HCT116 (cell line): ENCODE measurements at regions not wholly inside any gene's neighbourhood (a gene's known extent, or its start where the extent isn't known, plus 50 kb on each side); places are given as distances from the start of the nearest gene placed in this dataset.

Source experiments
- ATAC-seq: fragments of 200-7000 bp; cut with Tn5 transposase; 2 replicates; pipeline ENCODE4 v1.9.1; 2020; ENCODE audit warnings: mild to moderate bottlenecking, moderate library complexity
- BruUV-seq: library from RNA; stranded (reverse); fragments of 400-500 nt; replicated peaks from 2 replicates; lab custom pipeline; 2021; lab: Mats Ljungman, UMichigan
- CTCF ChIA-PET: fragments of 300-600 bp; sonication (Branson Sonifier 250); formaldehyde crosslinking; loops from one replicate; lab custom pipeline; 2021; ENCODE audit warnings: antibody characterized with exemption; lab: Charles Lee
- POLR2A ChIA-PET: fragments of 300-600, 350-600 bp; sonication (Branson Sonifier 250); formaldehyde crosslinking; loops from one replicate; lab custom pipeline; 2021; ENCODE audit warnings: antibody characterized with exemption; lab: Charles Lee
- RAD21 ChIA-PET, 2 experiments: fragments of 300-600 bp; sonication (Branson Sonifier 250); formaldehyde crosslinking; loops; one replicate each; lab custom pipeline; 2023; ENCODE audit warnings: low total read pairs in 2 of 2; ENCODE audit not compliant: uncharacterized antibody in 2 of 2, unreplicated experiment in 2 of 2, low non-redundant PET in 1 of 2; lab: Charles Lee
- DNase-seq: peaks from one replicate; pipeline ENCODE4 v3.0.0-alpha.2; 2010; ENCODE audit warnings: low read depth, low spot score
- H2AFZ ChIP-seq: fragments of 200-600 bp; shearing (Covaris generic), sonication (generic); 2 replicates; pipeline ENCODE4 v1.6.1; 2017; ENCODE audit warnings: low read depth, mixed run types, mixed read lengths, antibody characterized with exemption, low read length; ENCODE audit not compliant: poor library complexity, severe bottlenecking
- H3K27ac ChIP-seq: 2 replicates; pipeline ENCODE4 v1.5.1; 2012; ENCODE audit warnings: low read depth, low read length
- H3K27me3 ChIP-seq: fragments of 200-600 bp; sonication (generic); 2 replicates; pipeline ENCODE4 v1.6.1; 2016; ENCODE audit warnings: mixed run types, low read length, mixed read lengths; ENCODE audit not compliant: insufficient read depth
- H3K36me3 ChIP-seq, 2 experiments: fragments of 200-500 bp in 1 of 2; fragments of 200-600 bp in 1 of 2; sonication (Bioruptor generic) in 1 of 2; sonication (generic) in 1 of 2; 2 replicates each; pipeline versions ENCODE4 v1.5.1 to v1.6.1; 2014 to 2016; ENCODE audit warnings: low read length in 2 of 2, inconsistent platforms in 1 of 2, mixed read lengths in 1 of 2, mixed run types in 1 of 2; ENCODE audit not compliant: insufficient read depth in 2 of 2, control insufficient read depth in 1 of 2
- H3K4me1 ChIP-seq, 2 experiments: fragments of 200-600 bp in 1 of 2; sonication (generic) in 1 of 2; 2 replicates each; pipeline versions ENCODE4 v1.5.1 to v1.6.1; 2012 to 2017; ENCODE audit warnings: low read length in 2 of 2, inconsistent platforms in 1 of 2, mild to moderate bottlenecking in 1 of 2, mixed read lengths in 1 of 2, mixed run types in 1 of 2, moderate library complexity in 1 of 2; ENCODE audit not compliant: insufficient read depth in 2 of 2, control insufficient read depth in 1 of 2
- H3K4me2 ChIP-seq: fragments of 200-600 bp; sonication (generic); 2 replicates; pipeline ENCODE4 v1.6.1; 2017; ENCODE audit warnings: mixed run types, low read length, mixed read lengths
- H3K4me3 ChIP-seq, 2 experiments: fragments of 200-600 bp in 1 of 2; sonication (generic) in 1 of 2; replicated peaks in 1 of 2; 2 replicates each; pipeline ENCODE4 v1.5.1; 2011 to 2016; ENCODE audit warnings: low read length in 2 of 2, control low read depth in 1 of 2, low read depth in 1 of 2, mild to moderate bottlenecking in 1 of 2, mixed read lengths in 1 of 2, mixed run types in 1 of 2
- H3K79me2 ChIP-seq: fragments of 200-600 bp; sonication (generic); 2 replicates; pipeline ENCODE4 v1.6.1; 2017; ENCODE audit warnings: mild to moderate bottlenecking, mixed run types, low read length, moderate library complexity, mixed read lengths; ENCODE audit not compliant: insufficient read depth
- H3K9ac ChIP-seq: fragments of 200-600 bp; sonication (generic); 2 replicates; pipeline ENCODE4 v1.6.1; 2016; ENCODE audit warnings: low read length, mixed read lengths
- H3K9me2 ChIP-seq: fragments of 200-600 bp; sonication (generic), shearing (Covaris generic); 2 replicates; pipeline ENCODE4 v1.6.1; 2017; ENCODE audit warnings: mixed run types, mild to moderate bottlenecking, moderate library complexity; ENCODE audit not compliant: insufficient read depth
- H3K9me3 ChIP-seq, 2 experiments: fragments of 200-500 bp in 1 of 2; fragments of 200-600 bp in 1 of 2; sonication (Bioruptor generic) in 1 of 2; sonication (generic) in 1 of 2; 2 replicates each; pipeline ENCODE4 v1.6.1; 2014 to 2017; ENCODE audit warnings: low read length in 2 of 2, mixed read lengths in 2 of 2, inconsistent platforms in 1 of 2, low read depth in 1 of 2, mild to moderate bottlenecking in 1 of 2, mixed run types in 1 of 2, moderate library complexity in 1 of 2; ENCODE audit not compliant: control insufficient read depth in 1 of 2, insufficient read depth in 1 of 2
- H4K20me1 ChIP-seq: fragments of 200-600 bp; sonication (generic), shearing (Covaris generic); 2 replicates; pipeline ENCODE4 v1.6.1; 2017; ENCODE audit warnings: mixed run types, mild to moderate bottlenecking, moderate library complexity; ENCODE audit not compliant: insufficient read depth
- ATF3 ChIP-seq: IDR thresholded peaks from 2 replicates; pipeline ENCODE4 v1.6.1; 2012
- CEBPB ChIP-seq: IDR thresholded peaks from 2 replicates; pipeline ENCODE4 v1.6.1; 2012; ENCODE audit warnings: low read depth
- CTCF ChIP-seq, 3 experiments: fragments of 200-600 bp in 1 of 3; sonication (generic) in 1 of 3; IDR thresholded peaks in 2 of 3; conservative IDR thresholded peaks in 1 of 3; 2 replicates each; pipeline ENCODE4 v1.5.1; 2012 to 2017; ENCODE audit warnings: low read depth in 2 of 3, low read length in 2 of 3, antibody characterized with exemption in 1 of 3, borderline replicate concordance in 1 of 3, control low read depth in 1 of 3, mild to moderate bottlenecking in 1 of 3, mixed read lengths in 1 of 3, mixed run types in 1 of 3, moderate library complexity in 1 of 3; ENCODE audit not compliant: insufficient read depth in 1 of 3
- EGR1 ChIP-seq: IDR thresholded peaks from 2 replicates; pipeline ENCODE4 v1.6.1; 2012; ENCODE audit warnings: low read depth
- ELF1 ChIP-seq: IDR thresholded peaks from 2 replicates; pipeline ENCODE4 v1.6.1; 2012; ENCODE audit warnings: low read depth, borderline replicate concordance
- EZH2 ChIP-seq: fragments of 200-600 bp; sonication (generic); IDR thresholded peaks from 2 replicates; pipeline ENCODE4 v1.6.1; 2017; ENCODE audit warnings: antibody characterized with exemption, mixed run types
- JUND ChIP-seq: IDR thresholded peaks from 2 replicates; pipeline ENCODE4 v1.6.1; 2012
- POLR2AphosphoS5 ChIP-seq: IDR thresholded peaks from 2 replicates; pipeline ENCODE4 v1.6.1; 2011; ENCODE audit warnings: mild to moderate bottlenecking, low read depth, low read length, moderate library complexity
- RAD21 ChIP-seq: IDR thresholded peaks from 2 replicates; pipeline ENCODE4 v1.6.1; 2012; ENCODE audit warnings: low read depth, mild to moderate bottlenecking
- REST ChIP-seq: IDR thresholded peaks from 2 replicates; pipeline ENCODE4 v1.6.1; 2012; ENCODE audit warnings: low read depth
- SP1 ChIP-seq: IDR thresholded peaks from 2 replicates; pipeline ENCODE4 v1.6.1; 2012; ENCODE audit warnings: low read depth
- SRF ChIP-seq: IDR thresholded peaks from 2 replicates; pipeline ENCODE4 v1.6.1; 2012; ENCODE audit warnings: low read depth
- TCF7L2 ChIP-seq: IDR thresholded peaks from 2 replicates; pipeline ENCODE4 v1.7.0; 2011; ENCODE audit warnings: borderline replicate concordance, inconsistent platforms; ENCODE audit not compliant: insufficient read depth, insufficient read length; ENCODE audit errors: extremely low read depth
- YY1 ChIP-seq: IDR thresholded peaks from 2 replicates; pipeline ENCODE4 v1.6.1; 2011; ENCODE audit warnings: low read length, low read depth, moderate library complexity, mild to moderate bottlenecking; ENCODE audit not compliant: insufficient replicate concordance; ENCODE audit errors: extremely low read depth
- ZBTB33 ChIP-seq: IDR thresholded peaks from 2 replicates; pipeline ENCODE4 v1.6.1; 2011; ENCODE audit warnings: mild to moderate bottlenecking, low read length, moderate library complexity; ENCODE audit not compliant: insufficient replicate concordance; ENCODE audit errors: extremely low read depth
- ZNF274 ChIP-seq: fragments of 200-500 bp; sonication (Bioruptor generic); IDR thresholded peaks from 2 replicates; pipeline ENCODE4 v1.6.1; 2014; ENCODE audit warnings: mild to moderate bottlenecking, low read depth, low read length, inconsistent platforms
- intact Hi-C: fragments of 100-400 bp; cut with micrococcal nuclease; formaldehyde crosslinking; loops from 2 replicates; pipeline ENCODE4 v1.10.0; 2022

GRCh38 chr17:71777048-71777640, 343.7 kb upstream of the SOX9 start (continued):
- no peak for TF ChIP-seq CTCF (IDR thresholded peaks at IDR 0.05 in 2 of 3, conservative IDR thresholded peaks at IDR 0.05 in 1 of 3; ENCODE audit: borderline replicate concordance in 1 of 3, insufficient read depth in 1 of 3, low read depth in 2 of 3, low read length in 2 of 3)

- Histone ChIP-seq H3K27me3 (no peaks in the 10 kb centered on the region), H3K9me2 (no peaks in the 10 kb centered on the region), H3K36me3 (no peaks in the 10 kb centered on the region), H3K9me3 (no peaks in the 10 kb centered on the region), H3K79me2 (no peaks in the 10 kb centered on the region), H3K4me2 (no peak overlapping the region), H2AFZ (no peak overlapping the region), H3K27ac (no peak overlapping the region), H3K4me1 (no peaks in the 10 kb centered on the region), H3K9ac (no peak overlapping the region), H4K20me1 (no peaks in the 10 kb centered on the region), H3K4me3 (no peak overlapping the region)
- CTCF ChIA-PET = no interaction called here
- ATAC-seq (no peak), DNase-seq (no peak)
- intact Hi-C loops = no loop called here
- RAD21 ChIA-PET = no interaction called here
- POLR2A ChIA-PET = no interaction called here
- no TSS peak for BruUV-seq
- TF ChIP-seq SRF = no peak
- TF ChIP-seq POLR2AphosphoS5 = no peak
- no peak for TF ChIP-seq TCF7L2
- no peak for TF ChIP-seq SP1
- no peak for TF ChIP-seq ELF1
- no peak for TF ChIP-seq EZH2
- TF ChIP-seq RAD21 = no peak
- TF ChIP-seq CEBPB = no peak
- no peak for TF ChIP-seq EGR1
- TF ChIP-seq ATF3 = no peak
- TF ChIP-seq ZNF274 = no peak
- no peak for TF ChIP-seq YY1
- no peak for TF ChIP-seq REST
- no peak for TF ChIP-seq JUND
- TF ChIP-seq ZBTB33 = no peak
Measured at GRCh38 chr17:71779482-71779881, 341.3 kb upstream of the SOX9 start.
